HG02870 (cell line): ENCODE measurements at regions not wholly inside any gene's neighbourhood (a gene's known extent, or its start where the extent isn't known, plus 50 kb on each side); places are given as distances from the start of the nearest gene placed in this dataset.
"Not testable (repeated sequence)": the region's sequence is repeated elsewhere in the genome, so short reads cannot be mapped to it uniquely, and the experiment has no call there.

Experiments
- ATAC-seq: cut with Tn5 transposase; IDR thresholded peaks from one replicate; pipeline ENCODE4 v1.9.1; 2021; ENCODE audit warnings: mild to moderate bottlenecking, moderate library complexity; ENCODE audit not compliant: unreplicated experiment

DNA sequence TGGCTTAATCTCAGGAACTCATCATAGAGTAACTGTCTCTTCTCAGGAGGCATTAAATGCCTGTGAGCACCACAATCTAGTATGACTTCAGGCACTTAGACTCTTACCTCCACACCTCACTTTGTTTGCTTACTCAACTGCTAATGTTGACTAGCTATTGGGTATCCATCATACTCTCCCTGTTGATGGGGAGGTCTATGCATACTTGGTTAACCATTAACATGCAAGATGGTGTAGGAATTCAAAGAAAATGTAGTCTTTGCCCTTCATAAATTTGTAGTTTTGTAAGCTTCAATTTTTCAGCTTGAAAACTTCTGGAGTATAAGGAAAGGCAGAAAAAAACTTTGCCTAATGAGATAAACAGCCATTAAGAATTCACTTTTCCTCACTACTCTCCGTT lies 501.0 kb upstream of the MARCKS start:
- ATAC-seq: no peak

DNA sequence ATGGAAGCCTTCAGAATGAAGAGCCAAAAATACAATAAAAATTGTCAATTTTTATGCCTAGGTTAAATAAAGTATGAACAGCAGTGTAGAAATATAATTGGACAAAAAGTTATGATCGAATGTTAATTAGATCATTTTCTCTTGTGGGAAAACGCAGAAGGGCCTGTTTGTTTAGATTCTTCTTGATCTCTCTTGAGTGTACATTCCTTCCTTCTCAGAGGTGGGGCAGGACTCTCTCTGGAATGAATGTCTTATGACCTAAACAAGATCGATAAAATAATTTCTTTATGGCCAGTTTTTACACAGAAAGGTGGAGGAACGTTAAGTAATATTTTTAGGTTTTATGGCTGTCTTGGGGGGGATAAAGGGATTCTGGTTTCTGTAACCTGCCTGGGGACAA lies 500.1 kb upstream of the MARCKS start:
- no peak for ATAC-seq

DNA sequence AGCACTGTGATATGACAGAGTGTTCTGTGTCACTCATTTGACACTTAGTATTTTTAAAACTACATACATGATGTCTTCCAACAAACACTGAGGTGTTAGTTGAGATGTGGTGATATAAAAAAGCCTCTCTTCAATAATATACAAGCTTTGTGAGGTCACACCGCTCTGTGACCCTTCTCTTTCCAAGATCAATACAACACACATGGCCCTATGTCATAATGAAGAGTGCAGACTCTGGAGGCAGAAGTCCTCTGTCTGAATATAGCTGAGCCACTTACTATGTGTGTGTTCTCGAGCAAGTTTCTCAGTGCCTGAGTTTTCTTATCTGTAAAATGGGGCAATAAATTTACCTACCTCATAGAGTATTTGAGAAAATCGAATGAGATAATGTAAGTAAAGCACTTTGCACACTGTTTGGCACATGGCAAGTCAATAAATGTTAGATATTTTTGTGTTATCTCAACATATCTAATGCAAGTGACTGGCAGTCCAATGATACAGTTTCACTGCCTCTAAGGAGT lies 499.0 kb upstream of the MARCKS start:
- ATAC-seq: no peak

DNA sequence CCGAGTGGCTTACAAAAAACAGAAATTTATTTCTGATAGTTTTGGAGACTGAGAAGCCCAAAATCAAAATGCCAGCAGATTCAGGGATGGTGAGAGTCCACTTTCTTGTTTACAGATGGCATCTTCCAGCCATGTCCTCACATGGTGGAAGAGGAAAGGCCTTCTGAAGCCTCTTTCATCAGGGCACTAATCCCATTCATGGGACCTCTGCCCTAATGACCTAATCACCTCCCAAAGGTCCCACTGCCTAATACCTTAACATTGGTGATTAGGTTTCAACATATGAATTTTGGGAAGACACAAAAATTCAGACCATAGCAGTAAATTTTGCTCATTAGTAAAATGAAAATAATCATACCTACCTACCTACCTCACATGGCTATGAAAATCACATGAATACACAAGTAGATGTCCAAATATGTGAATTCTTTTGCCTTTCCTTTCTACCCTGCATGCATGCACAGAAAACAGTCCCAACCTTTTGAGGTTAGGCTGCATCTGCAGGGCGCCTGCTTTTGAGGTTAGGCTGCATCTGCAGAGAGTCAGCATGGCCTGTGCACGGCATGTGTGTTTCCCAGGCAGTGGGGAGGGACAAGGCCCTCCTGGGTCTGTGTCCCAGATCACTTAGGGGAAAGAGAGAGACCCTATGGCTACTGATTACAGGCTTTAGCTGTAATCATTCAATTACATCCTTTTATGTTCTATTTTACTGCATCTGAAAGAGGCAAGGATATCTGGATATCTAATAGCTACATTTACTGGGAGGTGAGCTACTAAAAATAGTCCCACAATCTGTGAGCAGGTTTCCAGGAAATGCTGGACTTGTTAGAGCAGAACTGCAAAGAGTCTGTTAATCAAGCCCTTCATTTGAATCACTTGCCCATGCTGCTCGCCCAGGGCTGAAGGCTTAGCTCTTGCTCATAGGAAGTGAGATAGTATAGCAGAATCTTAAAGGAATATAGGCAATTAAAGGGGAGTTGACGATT lies 497.7 kb upstream of the MARCKS start:
- no peak for ATAC-seq

DNA sequence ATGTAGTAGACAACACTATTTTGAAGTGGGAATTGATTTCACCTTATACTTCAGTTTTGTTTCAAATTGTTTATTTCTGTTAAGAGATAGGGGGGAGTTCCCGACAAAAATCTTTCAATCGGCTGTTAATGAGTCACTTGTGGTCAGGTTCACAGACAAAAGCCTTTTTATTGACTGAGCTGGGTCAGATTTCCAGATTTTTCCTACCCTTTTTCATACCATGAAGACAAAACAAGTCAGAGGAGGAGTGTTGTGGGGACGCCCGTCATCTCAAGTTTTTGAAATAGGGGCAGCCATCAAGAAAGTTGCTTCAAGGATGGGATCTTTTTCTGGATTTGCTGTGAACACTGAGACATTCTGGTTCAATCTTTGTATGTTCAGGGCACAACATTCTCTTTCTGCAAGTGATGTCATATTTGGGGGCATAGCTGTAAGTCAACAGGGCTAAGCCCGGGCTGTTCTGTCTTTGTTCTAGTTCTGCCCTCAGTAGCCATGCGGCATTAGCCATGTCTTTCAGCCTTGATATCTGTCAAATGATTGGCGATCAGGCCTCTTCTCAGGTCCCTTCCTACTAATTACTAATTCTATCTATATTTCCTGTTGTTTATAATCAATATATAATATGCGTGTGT lies 496.0 kb upstream of the MARCKS start:
- no peak for ATAC-seq

DNA sequence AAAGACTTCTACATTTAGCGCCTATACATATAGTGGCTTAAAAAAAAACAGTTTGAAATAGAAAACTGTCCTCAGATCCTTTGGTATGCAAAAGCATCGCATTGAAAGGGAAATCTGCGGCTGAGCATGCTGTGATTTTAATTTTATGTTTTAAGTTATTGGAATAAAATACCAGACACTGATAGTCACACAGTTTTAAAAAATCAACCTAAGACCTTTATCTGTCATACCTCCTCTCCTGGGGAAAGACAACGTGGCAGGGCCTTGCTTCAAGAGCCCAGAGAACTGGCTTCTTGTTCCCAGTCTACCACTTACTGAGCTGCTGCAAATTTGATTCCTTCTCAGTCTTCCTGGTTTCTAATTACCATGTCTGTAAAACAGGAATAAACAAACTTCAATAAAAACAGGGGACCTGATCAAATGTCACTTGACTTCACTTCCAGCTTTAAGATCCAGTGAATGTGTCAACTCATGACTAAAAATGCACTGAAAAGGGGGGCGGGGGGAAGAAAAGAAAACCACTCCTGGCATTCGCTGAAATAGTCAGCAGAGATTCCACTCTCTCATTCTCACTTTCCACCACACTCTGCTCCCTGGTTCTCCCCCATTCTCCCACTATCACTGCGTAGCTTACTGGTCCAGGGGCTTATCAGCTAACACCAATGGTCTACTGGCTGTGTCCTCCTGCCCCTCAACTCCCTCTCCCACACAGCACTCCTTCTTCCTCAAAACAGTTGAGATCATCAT lies 494.7 kb upstream of the MARCKS start:
- no peak for ATAC-seq

DNA sequence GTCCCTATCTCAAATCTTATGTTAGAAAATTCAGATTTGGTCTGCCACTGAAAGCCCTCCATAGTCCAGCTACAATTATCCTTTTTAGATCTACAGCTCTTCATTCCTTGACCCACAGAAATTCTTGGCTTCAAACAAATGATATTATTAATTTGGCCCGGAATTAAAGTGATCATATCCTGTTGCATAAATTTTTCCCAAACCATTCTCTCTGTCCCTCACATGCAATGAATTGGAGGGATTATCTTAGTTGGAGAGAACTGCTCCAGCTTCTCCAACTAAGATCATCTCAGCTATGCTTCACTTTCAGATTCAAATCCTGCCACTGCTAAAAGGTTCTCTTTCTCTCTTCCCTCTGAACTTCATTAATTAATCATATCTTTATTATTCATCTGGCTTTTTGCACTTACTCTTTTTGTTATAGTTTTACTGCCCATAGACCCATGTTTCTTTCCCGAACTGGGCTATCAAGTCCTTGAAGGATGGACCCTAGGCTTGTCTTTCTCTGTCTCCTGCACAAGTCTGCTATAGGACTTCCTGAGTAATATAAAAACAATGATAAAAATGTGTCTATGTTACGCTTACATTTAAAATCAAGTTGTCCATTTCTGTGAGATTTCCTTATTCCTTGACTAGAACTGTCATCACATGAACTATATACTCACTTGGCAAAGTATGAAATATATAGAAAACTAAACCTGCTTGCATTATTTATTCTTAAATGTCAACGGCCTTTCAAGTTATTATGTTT lies 493.9 kb upstream of the MARCKS start:
- ATAC-seq: no peak

DNA sequence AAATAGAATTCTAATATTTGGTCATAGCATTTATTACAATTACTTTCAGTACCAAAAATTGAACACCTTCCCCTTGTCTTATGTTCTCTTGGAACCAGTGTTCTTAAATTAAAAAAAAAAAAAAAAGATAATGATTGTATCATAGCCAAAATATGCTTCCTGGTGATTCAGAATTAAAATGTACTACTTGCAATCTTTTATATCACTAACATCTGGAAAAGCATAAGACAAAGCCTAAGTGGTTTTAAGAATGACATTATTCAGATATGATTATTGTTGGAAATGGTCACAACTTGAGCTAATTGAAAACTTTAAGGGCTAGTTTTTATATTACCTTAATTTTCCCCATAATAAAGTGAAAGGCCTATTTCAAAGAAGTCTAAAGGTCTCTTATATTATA lies 493.3 kb upstream of the MARCKS start:
- no peak for ATAC-seq

DNA sequence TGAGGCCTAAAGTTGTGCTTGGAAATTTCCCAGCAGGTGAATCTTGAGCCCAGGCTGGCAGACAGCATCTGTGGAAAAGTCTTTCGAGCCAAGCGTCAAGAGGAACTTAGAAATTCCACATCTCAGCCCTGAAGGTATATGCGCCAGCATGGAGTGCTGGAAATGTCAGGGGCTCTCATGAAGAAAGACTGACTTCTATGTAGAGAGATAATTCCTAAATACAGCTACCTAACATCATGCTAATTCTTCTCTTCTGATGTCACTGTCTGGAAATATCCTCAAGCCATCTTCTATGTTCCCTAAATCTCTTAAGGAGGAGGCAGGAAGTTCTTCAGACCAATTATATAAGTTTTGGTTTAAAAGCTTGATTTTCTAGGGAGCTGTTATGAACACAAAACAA lies 492.4 kb upstream of the MARCKS start:
- no peak for ATAC-seq

DNA sequence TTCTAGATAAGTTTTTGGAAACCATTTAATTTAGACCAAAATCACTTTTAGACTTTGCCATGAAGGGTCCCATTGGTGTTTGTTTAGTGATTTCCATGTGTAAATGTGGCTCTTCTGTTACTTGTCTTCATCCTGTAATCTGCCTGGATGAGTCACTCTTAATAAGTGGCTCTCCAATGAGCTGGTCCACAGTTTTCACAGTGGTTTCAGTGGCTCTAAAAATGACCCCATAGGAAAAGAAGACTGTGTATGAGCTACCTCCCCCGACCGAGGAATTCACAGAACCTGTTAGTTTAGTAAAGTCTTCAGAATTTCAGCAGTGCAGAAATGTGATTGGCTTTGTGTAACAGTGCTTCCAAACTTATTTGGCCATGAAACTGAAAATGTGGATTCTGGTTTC lies 492.0 kb upstream of the MARCKS start:
- ATAC-seq: no peak

DNA sequence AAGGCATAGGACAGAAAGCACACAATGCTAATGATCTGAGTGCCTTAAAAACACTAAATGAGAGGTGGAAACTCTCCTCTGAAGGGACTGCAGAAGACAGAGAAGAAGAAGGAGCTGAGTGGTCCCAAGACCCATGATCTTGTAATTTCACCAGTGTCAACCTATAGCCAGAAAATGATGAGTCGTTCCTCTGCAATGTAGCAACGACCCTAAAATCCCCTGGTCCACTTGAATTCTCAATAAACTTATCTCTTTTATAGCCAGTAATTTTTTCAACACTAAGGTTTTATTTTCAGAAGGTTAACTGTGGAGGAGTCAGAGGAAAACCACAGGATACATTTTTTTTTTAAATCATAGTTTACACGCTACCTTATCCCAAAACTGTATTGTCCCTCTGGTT lies 490.6 kb upstream of the MARCKS start:
- no peak for ATAC-seq

DNA sequence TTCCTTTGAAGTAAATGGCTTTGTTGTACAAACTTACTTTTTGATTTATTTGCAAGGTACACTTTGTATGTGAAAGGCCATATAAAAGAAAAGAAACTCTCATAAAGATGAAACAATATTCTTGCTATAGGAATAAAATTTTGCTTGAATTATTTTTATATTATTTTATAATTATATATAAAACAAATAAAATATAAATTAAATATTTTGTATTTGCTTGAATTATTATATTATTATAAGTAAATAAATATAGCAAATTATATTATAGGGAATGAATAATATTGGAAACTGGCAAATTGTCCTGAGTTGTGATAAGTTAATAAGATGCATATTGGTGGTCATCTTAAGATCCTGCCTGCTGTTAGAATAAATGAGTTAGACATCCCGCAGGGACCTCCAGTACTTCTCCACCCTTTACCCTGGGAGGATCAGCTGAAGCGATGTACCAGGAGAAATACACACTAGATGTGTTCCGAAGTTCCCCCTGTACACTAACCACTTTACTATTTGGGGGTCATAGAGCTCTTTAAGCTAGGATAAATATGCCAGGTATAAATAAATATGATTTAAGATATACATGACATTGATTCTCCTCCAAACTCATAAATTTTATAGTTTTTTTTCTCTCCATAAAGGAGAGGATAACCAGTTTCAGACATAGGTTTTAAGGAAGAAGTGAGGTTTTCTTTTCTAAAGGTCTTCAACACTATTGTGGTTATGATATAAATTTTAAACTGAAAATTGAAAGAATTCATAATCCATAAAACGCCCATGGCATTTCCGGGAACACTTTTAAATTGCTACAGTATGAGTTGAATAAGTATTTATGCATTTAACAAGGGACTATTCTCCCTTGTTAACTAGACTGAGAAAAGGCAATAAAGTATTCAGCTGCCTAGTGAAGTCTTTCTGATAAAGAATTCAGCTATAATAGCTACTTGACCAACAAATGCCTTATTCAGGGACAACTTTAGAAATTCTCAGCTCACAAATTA lies 486.3 kb upstream of the MARCKS start:
- ATAC-seq: no peak

DNA sequence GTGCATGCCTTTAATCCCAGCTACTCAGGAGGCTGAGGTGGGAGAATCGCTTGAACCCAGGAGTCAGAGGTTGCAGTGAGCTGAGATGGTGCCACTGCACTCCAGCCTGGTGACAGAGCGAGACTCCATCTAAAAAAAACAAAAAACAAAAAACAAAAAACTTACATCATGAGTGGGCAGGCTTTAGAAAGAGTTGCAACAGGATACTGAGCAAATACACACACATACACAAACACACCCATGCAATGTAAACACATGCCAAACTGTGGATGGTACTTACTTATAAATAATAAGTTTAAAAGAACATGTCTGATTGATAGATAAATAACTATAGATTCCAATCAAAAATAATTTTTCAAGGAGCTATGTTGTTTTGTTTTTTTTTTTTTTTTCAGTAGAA lies 481.7 kb upstream of the MARCKS start:
- not testable (repeated sequence) for ATAC-seq

DNA sequence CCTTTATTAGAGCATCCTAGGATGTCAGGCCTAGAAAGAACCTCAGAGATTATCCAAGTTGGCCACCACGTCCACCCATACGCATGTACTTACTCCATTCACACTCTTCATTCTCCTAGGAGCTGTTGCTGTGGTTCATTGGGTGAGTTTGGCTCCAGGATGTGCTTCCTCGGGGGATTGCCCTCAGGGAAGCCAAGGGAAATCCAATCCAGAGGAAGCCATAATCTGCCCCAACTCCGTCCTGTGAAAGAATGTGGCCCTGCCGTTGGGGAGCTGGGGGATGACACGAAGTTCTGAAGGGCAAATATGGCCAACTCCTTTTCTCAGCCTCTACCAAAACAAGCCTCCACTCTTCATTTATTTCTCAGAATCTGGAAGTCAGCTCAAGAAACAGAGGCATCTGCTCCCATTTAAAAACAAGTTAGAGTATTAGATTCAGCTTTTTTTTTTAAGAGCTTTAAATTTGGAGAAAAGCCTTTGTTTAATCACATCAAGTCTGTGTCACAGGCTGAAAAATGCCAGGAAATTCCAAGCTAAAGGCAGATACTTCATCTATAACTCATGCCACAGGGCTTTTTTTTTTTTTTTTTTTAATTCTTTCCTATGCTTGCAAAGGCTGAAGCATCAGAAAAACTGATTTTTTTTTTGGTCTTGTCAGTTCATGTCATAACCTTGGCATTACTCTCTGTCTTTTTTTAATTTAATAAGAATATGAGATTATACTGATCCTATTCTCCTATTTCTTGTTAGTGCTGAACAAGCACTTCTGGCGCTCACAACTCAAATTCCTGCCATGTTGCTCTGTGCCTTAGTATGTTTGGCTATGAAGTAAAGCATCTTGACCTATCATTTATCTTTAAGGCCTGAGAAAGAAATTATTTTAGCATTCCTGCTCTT lies 480.9 kb upstream of the MARCKS start:
- no peak for ATAC-seq

DNA sequence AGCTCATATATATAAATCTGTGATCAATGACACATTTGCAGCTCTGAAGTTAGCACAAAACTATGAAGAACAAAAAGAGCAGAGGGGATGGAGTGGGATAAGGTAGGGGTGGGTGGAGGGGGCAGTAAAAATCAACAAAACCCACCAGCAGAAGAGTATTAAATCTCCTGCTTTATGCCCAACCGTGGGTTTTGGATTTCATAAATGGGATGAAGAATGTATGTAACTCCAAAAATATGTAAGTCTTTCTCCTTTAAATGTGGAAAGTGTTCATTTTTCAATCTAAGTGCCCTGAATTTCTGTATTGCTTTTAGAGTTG lies 480.3 kb upstream of the MARCKS start:
- no peak for ATAC-seq

DNA sequence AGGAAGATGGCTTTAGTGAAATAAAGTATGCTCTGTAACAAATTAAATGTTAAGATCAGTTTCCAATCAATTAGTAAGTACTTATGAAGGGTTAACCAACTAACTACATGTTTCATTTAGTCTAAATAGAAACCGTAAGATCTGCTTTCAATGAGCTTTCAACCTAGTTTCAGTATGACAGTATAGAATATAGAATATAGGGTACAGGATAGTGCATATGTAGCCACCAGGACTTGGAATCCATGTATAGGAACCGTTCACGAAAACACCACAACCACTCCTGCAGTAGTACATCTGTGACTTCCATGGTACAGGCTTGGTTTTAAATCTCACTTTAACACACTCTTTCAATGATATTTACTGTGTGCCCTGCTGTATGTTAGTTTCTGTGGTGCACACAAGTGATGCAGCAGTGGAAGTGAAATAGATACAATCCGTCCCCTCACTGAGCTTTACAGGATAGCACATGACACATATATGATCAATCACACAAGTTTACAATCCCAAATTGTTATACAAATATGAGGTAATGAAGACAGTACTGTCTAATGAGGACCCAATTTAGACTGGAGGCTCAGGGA lies 479.7 kb upstream of the MARCKS start:
- ATAC-seq: peak; percentile 78

DNA sequence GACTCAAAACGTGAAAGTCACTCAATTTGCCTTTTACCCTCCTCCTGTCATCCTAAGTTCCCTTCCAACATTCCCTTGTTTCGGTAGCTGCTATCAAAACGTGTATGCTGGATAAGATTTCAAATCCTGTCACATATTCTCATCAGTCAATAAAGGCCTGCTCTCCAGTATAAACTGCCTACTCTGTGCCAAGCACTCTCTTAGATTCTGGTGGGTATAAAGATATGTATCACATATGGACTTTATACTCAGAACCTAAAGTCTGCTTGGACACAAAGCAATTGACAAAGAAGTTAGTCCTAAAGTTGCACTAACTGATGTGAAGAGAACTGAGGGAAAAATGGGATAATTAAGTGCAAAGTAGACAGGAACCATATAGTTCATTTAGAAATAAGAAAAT lies 476.6 kb upstream of the MARCKS start:
- no peak for ATAC-seq

DNA sequence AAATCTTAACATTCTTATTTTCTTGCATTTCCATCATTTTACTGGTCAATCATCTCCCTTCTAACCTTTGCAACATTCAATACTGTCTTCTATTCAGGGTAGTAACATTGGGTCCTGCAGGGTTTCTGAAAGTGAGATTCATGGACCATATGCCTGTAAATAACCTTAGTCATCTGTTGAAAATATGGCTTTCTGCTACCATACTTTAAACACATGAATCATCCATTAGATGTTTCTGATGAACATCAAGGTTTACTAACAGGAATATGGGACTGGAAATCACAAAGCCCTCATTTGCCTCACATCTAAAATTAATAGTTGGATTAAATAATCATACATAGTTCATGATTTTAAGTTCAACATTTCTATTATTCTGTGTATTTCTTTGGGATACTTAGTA lies 475.9 kb upstream of the MARCKS start:
- ATAC-seq: no peak
